ENCODE measurements at regions not wholly inside any gene's neighbourhood (a gene's known extent, or its start where the extent isn't known, plus 50 kb on each side); places are given as distances from the start of the nearest gene placed in this dataset.
A peak's percentile ranks its signal among the peaks of the same experiment; 100 is the strongest.

DNA sequence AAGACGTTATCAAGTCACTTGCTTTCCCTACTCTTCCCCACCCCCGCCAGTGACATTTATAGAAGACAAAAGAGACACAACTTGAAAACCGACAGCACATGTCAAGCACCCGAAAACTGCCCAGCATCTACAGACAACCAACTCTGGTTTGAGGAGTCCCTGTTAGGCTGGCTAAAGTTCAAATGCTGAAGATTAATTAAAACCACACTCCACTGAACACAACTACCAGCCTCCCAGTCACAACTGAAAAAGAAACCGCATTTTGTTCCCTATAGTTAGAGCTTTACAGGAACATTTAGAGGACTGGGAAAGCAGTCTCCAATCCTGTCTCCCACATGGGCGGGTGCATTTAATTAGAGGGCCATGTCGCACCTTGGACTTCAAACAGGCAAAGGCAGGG lies 73.0 kb upstream of the COX10 start:
- Mint-ChIP-seq H3K27ac (no peak overlapping the region), H3K9me3 (peaks cover 12% of the 10 kb centered on the region), H3K36me3 (ENCODE audit: low read depth) (no peaks in the 10 kb centered on the region), H3K4me1 (ENCODE audit: low read depth) (no peaks in the 10 kb centered on the region), H3K4me3 (no peak overlapping the region), H3K27me3 (peaks cover 1% of the 10 kb centered on the region)
- intact Hi-C loops (cut with micrococcal nuclease): no loop called here

DNA sequence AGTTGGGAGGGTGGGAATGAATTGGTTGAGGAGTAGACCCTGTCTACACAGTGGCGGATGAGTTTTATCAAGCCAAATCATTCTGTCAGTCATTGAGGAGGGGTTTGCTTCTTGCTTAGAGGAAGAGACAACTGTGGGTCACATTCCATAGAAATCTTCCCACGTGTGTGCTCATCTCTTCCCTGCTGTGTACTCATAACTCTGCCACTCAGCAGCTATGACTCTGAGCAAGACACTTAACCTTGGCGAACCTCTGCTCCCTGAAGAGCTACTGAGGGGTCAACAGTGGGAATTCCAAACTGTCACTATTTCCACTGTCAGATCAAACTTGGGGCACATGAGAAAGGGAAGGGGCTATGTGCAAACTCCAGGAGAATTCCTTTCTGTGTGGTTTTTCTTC lies 72.6 kb upstream of the COX10 start:
- H3K27me3 Mint-ChIP-seq: peaks cover 1% of the 10 kb centered on the region
- no peaks in the 10 kb centered on the region for H3K36me3 Mint-ChIP-seq (ENCODE audit: low read depth)
- H3K4me3 Mint-ChIP-seq: no peak overlapping the region
- H3K27ac Mint-ChIP-seq: no peak overlapping the region
- H3K4me1 Mint-ChIP-seq (ENCODE audit: low read depth): no peaks in the 10 kb centered on the region
- peaks cover 13% of the 10 kb centered on the region for H3K9me3 Mint-ChIP-seq
- intact Hi-C loops (cut with micrococcal nuclease): no loop called here

DNA sequence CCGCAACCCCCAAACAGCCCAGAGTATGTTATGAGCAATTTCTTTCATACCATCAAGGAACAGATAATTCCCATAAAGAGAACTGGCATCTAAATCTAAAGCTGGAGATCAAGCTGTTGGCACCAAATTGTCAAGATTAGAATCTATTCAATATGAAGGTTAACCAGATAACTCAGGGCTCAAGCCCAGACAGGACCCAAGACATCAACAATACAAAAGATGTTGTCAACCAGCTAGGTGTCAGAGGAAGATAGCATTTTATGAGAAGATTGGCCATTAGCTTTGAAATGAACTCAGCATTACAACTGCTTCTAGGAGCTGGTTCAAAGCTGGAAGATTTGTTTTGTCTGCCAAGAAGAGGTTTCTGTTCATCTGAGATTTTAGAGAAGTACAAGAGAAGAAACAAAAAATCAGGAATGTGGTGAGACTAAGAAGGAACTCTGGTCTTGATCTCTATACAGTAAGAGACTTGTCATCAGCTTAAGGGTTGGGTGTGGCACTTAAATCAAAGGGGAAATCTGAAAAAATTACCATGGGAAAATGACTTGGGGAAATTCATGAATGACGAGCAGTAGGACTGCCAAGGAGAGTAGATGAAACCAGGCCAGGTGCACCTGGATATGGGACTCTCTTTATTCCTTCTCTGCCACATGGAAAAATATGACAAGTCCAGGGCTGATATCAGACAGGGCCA lies 64.2 kb upstream of the COX10 start:
- Mint-ChIP-seq H3K9me3 (peaks cover 13% of the 10 kb centered on the region), H3K4me1 (ENCODE audit: low read depth) (peaks cover 29% of the 10 kb centered on the region), H3K27me3 (peaks cover 1% of the 10 kb centered on the region), H3K27ac (peak overlapping the region; percentile 83), H3K4me3 (no peak overlapping the region), H3K36me3 (ENCODE audit: low read depth) (no peaks in the 10 kb centered on the region)
- intact Hi-C loops (cut with micrococcal nuclease): loop anchor here (5.0 kb wide), 1 partner anchor 73 kb away; no protein-coding TSS in a partner anchor

DNA sequence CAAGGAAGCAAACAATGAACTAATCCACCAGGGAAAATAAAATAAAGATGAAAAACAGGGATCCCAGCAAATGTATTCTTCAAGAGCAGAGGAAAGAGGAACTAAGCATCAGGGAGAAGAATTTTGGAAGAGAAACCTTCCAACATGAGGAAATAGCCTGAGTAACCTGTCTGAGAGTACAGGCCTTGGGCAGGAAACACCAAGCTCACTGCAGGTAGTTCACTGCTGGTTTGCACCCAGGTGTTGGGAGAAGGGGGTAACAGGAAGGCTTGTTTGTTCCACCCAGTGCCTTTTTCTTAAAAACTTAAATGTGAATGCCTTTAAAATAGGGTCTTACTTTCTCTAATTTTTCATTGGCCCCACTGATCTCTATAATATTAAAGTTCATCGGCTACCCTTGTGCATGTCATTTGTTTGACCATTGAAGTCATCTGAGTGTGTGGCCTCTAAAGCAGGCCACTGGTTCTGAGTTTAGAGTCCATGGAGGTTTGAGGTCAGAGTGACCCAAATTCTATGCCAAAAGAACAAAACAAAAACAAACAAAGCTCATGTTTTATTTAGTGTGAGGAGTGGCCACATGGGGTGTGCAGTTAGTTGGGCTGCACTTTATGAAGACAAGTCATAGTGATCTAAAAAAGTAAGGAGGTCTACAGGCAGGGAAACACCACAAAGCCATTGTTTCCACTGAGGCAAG lies 62.9 kb upstream of the COX10 start:
- H3K4me3 Mint-ChIP-seq: no peak overlapping the region
- H3K27me3 Mint-ChIP-seq: peaks cover 2% of the 10 kb centered on the region
- peaks cover under 1% of the 10 kb centered on the region for H3K9me3 Mint-ChIP-seq
- intact Hi-C loops (cut with micrococcal nuclease): loop anchor here (5.0 kb wide), 1 partner anchor 74 kb away; no protein-coding TSS in a partner anchor
- H3K36me3 Mint-ChIP-seq (ENCODE audit: low read depth): no peaks in the 10 kb centered on the region
- peak overlapping the region; percentile 83 for H3K27ac Mint-ChIP-seq
- peaks cover 30% of the 10 kb centered on the region for H3K4me1 Mint-ChIP-seq (ENCODE audit: low read depth)

DNA sequence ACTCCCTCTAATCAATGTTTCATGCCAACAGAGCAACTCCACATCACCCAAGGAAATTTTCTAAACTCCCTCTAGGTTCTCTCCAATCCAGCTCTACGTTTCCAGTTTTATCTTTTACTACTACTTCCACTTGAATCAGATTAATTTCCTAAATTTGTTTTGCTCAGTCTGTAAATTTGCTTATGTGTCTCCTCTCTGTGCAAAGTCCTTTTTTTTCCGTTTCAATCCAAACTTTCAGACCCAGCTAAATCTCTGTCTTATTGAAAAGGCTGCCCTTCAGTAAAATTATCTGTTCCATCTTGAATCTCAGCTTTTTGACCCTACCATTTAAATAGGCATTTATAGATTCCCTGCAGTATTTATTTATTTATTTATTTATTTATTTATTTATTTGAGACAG lies 61.4 kb upstream of the COX10 start:
- peaks cover 2% of the 10 kb centered on the region for H3K27me3 Mint-ChIP-seq
- intact Hi-C loops (cut with micrococcal nuclease): loop anchor here (5.0 kb wide), 1 partner anchor 76 kb away; no protein-coding TSS in a partner anchor
- H3K9me3 Mint-ChIP-seq: no peaks in the 10 kb centered on the region
- H3K4me1 Mint-ChIP-seq (ENCODE audit: low read depth): peaks cover 38% of the 10 kb centered on the region
- no peaks in the 10 kb centered on the region for H3K36me3 Mint-ChIP-seq (ENCODE audit: low read depth)
- H3K27ac Mint-ChIP-seq: no peak overlapping the region
- no peak overlapping the region for H3K4me3 Mint-ChIP-seq

DNA sequence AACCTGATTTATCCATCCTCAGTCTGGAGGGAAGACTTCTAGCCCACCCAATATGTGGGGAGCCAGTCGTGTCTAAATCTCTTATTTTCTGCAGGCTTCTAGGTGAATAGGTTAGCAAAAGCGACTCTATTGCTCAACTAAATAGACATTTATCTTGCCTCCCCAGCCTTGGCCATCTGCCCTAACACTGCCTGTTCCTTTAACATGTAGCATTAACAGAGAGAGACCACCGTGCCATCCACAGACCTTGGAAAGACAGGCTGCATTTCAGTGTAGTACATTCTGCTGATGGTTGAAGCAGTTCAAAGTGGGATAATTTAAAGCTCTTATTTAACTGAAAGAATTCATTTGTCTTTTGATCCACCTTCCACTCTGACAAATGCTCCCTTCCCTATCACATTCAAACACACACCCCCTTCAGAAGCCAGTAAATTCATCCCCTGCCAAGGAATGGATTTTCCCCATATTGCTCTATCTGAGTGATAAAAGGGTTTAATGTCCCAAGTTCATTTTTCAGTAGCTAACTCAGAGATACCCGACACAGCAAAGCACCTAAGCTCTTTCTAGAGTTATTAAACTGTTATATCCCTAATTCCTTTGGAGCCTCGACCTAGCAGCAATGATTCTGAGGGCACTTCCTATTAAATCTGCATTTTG lies 58.1 kb upstream of the COX10 start:
- Mint-ChIP-seq H3K4me3 (no peak overlapping the region), H3K27me3 (peaks cover 7% of the 10 kb centered on the region), H3K27ac (no peak overlapping the region), H3K4me1 (ENCODE audit: low read depth) (peaks cover 22% of the 10 kb centered on the region), H3K36me3 (ENCODE audit: low read depth) (no peaks in the 10 kb centered on the region), H3K9me3 (no peaks in the 10 kb centered on the region)
- intact Hi-C loops (cut with micrococcal nuclease): no loop called here

DNA sequence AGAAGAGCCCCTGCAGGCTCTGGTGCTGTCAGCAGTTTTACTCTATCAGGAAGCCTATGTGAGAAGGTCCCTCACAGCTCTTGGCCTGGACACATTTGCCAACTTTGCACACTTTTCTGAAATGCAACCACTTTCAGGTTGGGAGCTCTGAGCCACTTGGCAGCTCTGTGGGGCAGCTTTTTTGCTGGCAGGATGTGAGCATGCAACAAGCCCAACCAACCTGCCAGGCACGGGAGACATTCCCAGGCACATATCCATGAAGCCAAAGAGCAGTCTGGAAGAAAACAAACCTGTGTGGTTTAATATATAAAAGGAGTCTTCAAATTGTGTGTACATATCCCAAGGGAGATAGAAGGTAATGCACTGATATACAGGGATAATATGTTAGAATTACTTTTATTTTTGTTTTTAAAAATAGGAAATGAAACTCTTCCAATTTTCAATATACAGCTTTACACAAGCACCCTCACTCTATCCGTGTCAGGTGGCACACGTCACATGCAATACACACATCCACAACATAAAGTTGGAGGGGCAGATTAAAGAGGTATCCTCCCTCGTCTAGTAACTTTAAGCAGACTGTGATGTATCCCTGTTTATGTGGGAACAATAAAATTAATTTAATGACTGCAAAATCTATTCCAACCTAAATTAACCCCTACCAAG lies 57.4 kb upstream of the COX10 start:
- Mint-ChIP-seq H3K27me3 (peaks cover 8% of the 10 kb centered on the region), H3K9me3 (no peaks in the 10 kb centered on the region), H3K4me3 (no peak overlapping the region), H3K36me3 (ENCODE audit: low read depth) (no peaks in the 10 kb centered on the region), H3K27ac (no peak overlapping the region), H3K4me1 (ENCODE audit: low read depth) (peaks cover 15% of the 10 kb centered on the region)
- intact Hi-C loops (cut with micrococcal nuclease): no loop called here

DNA sequence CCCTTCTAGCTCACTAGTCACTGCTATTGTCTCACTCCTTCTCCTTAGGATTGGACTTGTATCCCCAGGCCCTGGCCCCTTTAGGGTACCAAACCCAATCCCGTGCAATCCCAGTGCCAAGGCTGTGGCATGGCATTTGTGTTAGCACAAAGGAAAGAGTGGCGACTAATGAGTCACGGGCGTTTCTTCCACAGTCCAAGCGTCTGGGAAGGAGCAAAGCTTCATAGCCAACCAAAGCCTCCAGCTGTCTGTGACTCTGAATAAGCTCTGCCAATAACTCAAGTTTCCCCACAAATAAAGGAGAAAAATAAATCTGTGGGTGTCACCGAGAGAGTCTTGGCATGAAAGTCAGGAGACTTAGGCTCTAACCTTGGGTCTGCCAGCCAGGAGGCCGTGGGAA lies 54.6 kb upstream of the COX10 start:
- intact Hi-C loops (cut with micrococcal nuclease): no loop called here
- no peak overlapping the region for H3K27ac Mint-ChIP-seq
- no peaks in the 10 kb centered on the region for H3K9me3 Mint-ChIP-seq
- no peak overlapping the region for H3K4me3 Mint-ChIP-seq
- peaks cover 8% of the 10 kb centered on the region for H3K27me3 Mint-ChIP-seq
- peaks cover 12% of the 10 kb centered on the region for H3K4me1 Mint-ChIP-seq (ENCODE audit: low read depth)
- no peaks in the 10 kb centered on the region for H3K36me3 Mint-ChIP-seq (ENCODE audit: low read depth)

DNA sequence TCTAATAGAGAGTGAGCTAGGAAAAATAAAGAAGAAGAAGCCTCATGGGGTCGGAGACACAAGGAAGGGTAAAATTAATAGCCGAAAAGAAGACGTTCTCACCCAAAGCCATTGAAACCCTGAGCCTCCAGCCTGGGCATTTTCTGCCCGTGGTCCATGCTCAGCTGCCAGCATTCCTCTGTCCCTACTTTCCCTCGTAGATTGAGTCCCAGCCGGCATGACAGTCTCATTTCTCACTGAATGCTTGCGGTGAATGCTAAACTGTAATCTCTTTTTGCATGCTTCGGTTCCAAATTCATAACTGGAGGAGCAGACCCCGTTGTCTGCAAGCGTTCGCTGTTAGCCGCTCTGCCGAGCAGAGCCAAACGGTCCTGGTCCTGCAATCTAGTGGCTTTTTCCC lies 54.0 kb upstream of the COX10 start:
- H3K27me3 Mint-ChIP-seq: peaks cover 8% of the 10 kb centered on the region
- peaks cover 17% of the 10 kb centered on the region for H3K4me1 Mint-ChIP-seq (ENCODE audit: low read depth)
- intact Hi-C loops (cut with micrococcal nuclease): no loop called here
- H3K4me3 Mint-ChIP-seq: no peak overlapping the region
- no peak overlapping the region for H3K27ac Mint-ChIP-seq
- H3K9me3 Mint-ChIP-seq: no peaks in the 10 kb centered on the region
- no peaks in the 10 kb centered on the region for H3K36me3 Mint-ChIP-seq (ENCODE audit: low read depth)

DNA sequence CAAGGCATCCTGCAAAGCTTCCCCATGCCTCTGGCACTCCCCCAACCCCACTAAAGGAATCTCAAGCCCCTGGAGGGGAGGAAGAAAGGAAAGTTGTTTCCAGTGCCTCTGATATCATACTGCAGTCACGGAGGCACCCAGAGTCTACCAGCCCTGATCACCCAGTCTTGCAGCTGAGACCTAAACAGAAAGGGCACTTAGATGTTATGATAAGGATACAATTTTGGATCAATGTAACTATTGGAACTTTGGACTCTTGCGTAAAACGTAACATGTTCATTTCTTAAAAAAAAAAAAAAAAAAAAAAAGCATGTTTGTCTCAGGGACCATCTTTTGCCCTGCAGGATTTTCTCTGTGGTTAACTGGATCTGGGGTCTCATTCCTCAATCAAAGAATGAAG lies 52.4 kb upstream of the COX10 start:
- H3K9me3 Mint-ChIP-seq: no peaks in the 10 kb centered on the region
- H3K27ac Mint-ChIP-seq: no peak overlapping the region

DNA sequence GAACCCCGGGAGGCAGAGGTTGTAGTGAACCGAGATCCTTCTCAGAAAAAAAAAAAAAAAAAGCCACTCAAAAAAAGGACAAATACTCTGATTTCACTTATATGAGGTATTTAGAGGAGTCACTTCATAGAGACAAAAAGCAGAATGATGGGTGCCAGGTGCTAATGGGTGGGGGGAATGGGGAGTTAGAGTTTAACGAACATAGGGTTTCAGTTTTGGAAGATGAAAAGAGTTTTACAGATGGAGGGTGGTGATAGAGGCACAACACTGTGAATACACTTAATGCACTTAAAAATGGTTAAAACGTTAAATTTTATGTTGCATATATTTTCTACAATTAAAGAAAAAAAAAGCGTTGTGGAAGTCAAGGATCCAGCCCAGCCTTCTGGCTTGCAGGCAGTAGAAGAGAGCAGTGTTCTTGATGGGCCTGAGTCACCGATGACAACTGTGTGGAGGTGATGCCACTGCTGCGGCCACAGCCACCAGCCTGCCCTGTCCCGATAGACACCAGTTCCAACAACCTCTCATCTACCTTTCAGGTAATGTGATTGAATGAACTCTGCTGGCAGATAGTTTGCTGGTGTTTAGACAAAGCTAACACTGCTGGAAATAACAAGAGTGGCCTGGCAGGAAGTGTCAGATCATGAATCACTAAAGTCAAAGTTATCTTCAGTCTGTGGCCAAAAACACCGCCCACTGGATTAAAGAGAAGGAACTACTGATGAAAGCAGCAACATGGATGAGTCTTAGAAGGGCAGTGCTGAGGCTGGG lies 49.9 kb upstream of the COX10 start:
- Mint-ChIP-seq H3K36me3 (ENCODE audit: low read depth) (no peaks in the 10 kb centered on the region), H3K27me3 (peaks cover 4% of the 10 kb centered on the region), H3K4me3 (no peak overlapping the region), H3K27ac (no peak overlapping the region), H3K4me1 (ENCODE audit: low read depth) (peaks cover 8% of the 10 kb centered on the region), H3K9me3 (no peaks in the 10 kb centered on the region)
- intact Hi-C loops (cut with micrococcal nuclease): no loop called here

More for the DNA sequence above, 52.4 kb upstream of the COX10 start:
- Mint-ChIP-seq H3K27me3 (peaks cover 6% of the 10 kb centered on the region), H3K36me3 (ENCODE audit: low read depth) (no peaks in the 10 kb centered on the region), H3K4me1 (ENCODE audit: low read depth) (peaks cover 12% of the 10 kb centered on the region), H3K4me3 (no peak overlapping the region)
- intact Hi-C loops (cut with micrococcal nuclease): no loop called here

Data from dendritic cell treated with granulocyte-macrophage colony-stimulating factor and Interleukin-4, amounts not matched to agents 40 ng/mL and 50 ng/mL, for 4 days (primary cell).